GM04504 (cell line): ENCODE measurements at regions not wholly inside any gene's neighbourhood (a gene's known extent, or its start where the extent isn't known, plus 50 kb on each side); places are given as distances from the start of the nearest gene placed in this dataset.
"Not testable (repeated sequence)": the region's sequence is repeated elsewhere in the genome, so short reads cannot be mapped to it uniquely, and the experiment has no call there.

Experiments used
- DNase-seq: peaks from one replicate; pipeline ENCODE4 v3.0.0-alpha.2; 2012; ENCODE audit warnings: low read depth

GRCh38 chr5:106430733-106431132, 1240.0 kb downstream of the EFNA5 start:
- not testable (repeated sequence) for DNase-seq

- DNase-seq, result no peak
These were observed 1247.4 kb downstream of the EFNA5 start for GRCh38 chr5:106423109-106423897.

- DNase-seq, result no peak
These were observed 1250.6 kb downstream of the EFNA5 start for GRCh38 chr5:106420102-106420501.

- DNase-seq, result no peak
These were observed 1252.5 kb downstream of the EFNA5 start for GRCh38 chr5:106418196-106418595.

- DNase-seq, result no peak
These were observed 1253.2 kb downstream of the EFNA5 start for GRCh38 chr5:106417566-106417965.

GRCh38 chr5:106417163-106417562, 1253.6 kb downstream of the EFNA5 start:
- DNase-seq, result no peak

- DNase-seq, result peak; percentile 44
These were observed 1255.2 kb downstream of the EFNA5 start for GRCh38 chr5:106415541-106415940.

- DNase-seq, result no peak
These were observed 1256.4 kb downstream of the EFNA5 start for GRCh38 chr5:106414342-106414741.

- no peak for DNase-seq
These were observed 1258.1 kb downstream of the EFNA5 start for GRCh38 chr5:106412606-106413005.

- no peak for DNase-seq
These were observed 1262.2 kb downstream of the EFNA5 start for GRCh38 chr5:106408570-106408969.

- no peak for DNase-seq
These were observed 1262.6 kb downstream of the EFNA5 start for GRCh38 chr5:106408141-106408540.

- DNase-seq, result no peak
These were observed 1269.2 kb downstream of the EFNA5 start for GRCh38 chr5:106401561-106401960.

GRCh38 chr5:106399391-106399790, 1271.3 kb downstream of the EFNA5 start:
- no peak for DNase-seq

GRCh38 chr5:106397700-106398099, 1273.0 kb downstream of the EFNA5 start:
- peak; percentile 82 for DNase-seq

GRCh38 chr5:106393276-106393675, 1277.5 kb downstream of the EFNA5 start:
- DNase-seq, result no peak

- no peak for DNase-seq
These were observed 1278.0 kb downstream of the EFNA5 start for GRCh38 chr5:106392766-106393165.

- not testable (repeated sequence) for DNase-seq
These were observed 1283.0 kb downstream of the EFNA5 start for GRCh38 chr5:106387767-106388166.

- no peak for DNase-seq
These were observed 1284.5 kb downstream of the EFNA5 start for GRCh38 chr5:106386287-106386686.

GRCh38 chr5:106380736-106381135, 1290.0 kb downstream of the EFNA5 start:
- no peak for DNase-seq

GRCh38 chr5:106376522-106376921, 1294.2 kb downstream of the EFNA5 start:
- DNase-seq, result peak; percentile 46

- DNase-seq, result no peak
These were observed 1295.8 kb downstream of the EFNA5 start for GRCh38 chr5:106374956-106375355.

GRCh38 chr5:106368021-106368420, 1302.7 kb downstream of the EFNA5 start:
- DNase-seq, result no peak

- no peak for DNase-seq
These were observed 1303.5 kb downstream of the EFNA5 start for GRCh38 chr5:106367281-106367680.

- no peak for DNase-seq
These were observed 1307.2 kb downstream of the EFNA5 start for GRCh38 chr5:106363578-106363977.
